Suprapubic skin (tissue), 2 donors: ENCODE measurements at regions not wholly inside any gene's neighbourhood (a gene's known extent, or its start where the extent isn't known, plus 50 kb on each side); places are given as distances from the start of the nearest gene placed in this dataset.

ENCODE experiments used
- EP300 ChIP-seq: sonication (generic); formaldehyde crosslinking; IDR thresholded peaks from one replicate; pipeline ENCODE4 v1.6.1; 2017; ENCODE audit warnings: antibody characterized with exemption
- POLR2A ChIP-seq, 2 donors: fragments of 450-650 bp; IDR thresholded peaks; one replicate each; pipeline ENCODE4 v1.6.1; 2017; ENCODE audit warnings: antibody characterized with exemption in 2 of 2, mild to moderate bottlenecking in 2 of 2, moderate library complexity in 2 of 2

DNA sequence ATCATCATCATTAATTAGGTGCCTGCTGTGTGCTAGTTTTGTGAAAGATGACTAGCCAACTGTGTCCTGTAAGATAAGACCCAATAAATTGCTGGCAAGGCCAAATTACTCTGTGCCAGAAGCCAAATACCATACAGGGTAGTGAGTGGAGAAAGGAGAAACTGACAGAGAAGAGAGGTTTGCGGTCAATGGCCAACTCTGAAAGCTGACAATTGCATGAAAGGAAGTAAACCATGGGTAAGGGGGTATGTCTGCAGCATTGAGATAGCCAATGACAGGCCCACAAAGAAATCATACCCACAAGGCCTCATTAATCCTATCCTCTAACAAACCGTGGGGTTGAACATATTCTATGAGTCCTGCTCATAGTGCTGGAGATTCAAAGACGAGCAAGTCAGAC is 236.6 kb upstream of the CCDC196 start:
- no peak for TF ChIP-seq POLR2A (IDR thresholded peaks at IDR 0.05)
- TF ChIP-seq EP300: no peak
